Trophoblast cell (in vitro differentiated cells and primary cell): ENCODE measurements at regions not wholly inside any gene's neighbourhood (a gene's known extent, or its start where the extent isn't known, plus 50 kb on each side); places are given as distances from the start of the nearest gene placed in this dataset.

ENCODE experiments used
- DNase-seq, 2 donors: peaks; one replicate each; pipeline ENCODE4 v3.0.0-alpha.2; 2016
- H2AFZ ChIP-seq: 2 replicates; pipeline ENCODE4 v1.6.1; 2013; ENCODE audit warnings: low read length, moderate library complexity, mild to moderate bottlenecking; ENCODE audit not compliant: insufficient read depth, poor library complexity
- H2AK5ac ChIP-seq: 2 replicates; pipeline ENCODE4 v1.6.1; 2013; ENCODE audit warnings: mild to moderate bottlenecking, low read length
- H2BK120ac ChIP-seq: 2 replicates; pipeline ENCODE4 v1.6.1; 2013; ENCODE audit warnings: low read length, mild to moderate bottlenecking, moderate library complexity; ENCODE audit not compliant: insufficient read depth, poor library complexity
- H2BK12ac ChIP-seq: 2 replicates; pipeline ENCODE4 v1.6.1; 2013; ENCODE audit warnings: mild to moderate bottlenecking, low read length, moderate library complexity
- H2BK5ac ChIP-seq: 2 replicates; pipeline ENCODE4 v1.6.1; 2013; ENCODE audit warnings: low read length, low read depth, moderate library complexity, mild to moderate bottlenecking; ENCODE audit not compliant: poor library complexity
- H3K14ac ChIP-seq: 2 replicates; pipeline ENCODE4 v1.6.1; 2013; ENCODE audit warnings: mild to moderate bottlenecking, low read length
- H3K18ac ChIP-seq: 2 replicates; pipeline ENCODE4 v1.6.1; 2013; ENCODE audit warnings: mild to moderate bottlenecking, low read length
- H3K23ac ChIP-seq: 2 replicates; pipeline ENCODE4 v1.6.1; 2013; ENCODE audit warnings: low read length
- H3K27ac ChIP-seq: 2 replicates; pipeline ENCODE4 v1.5.1; 2013; ENCODE audit warnings: low read depth, mild to moderate bottlenecking, inconsistent platforms, low read length, moderate library complexity
- H3K27me3 ChIP-seq: 2 replicates; pipeline ENCODE4 v1.6.1; 2013; ENCODE audit warnings: inconsistent platforms, mild to moderate bottlenecking, low read length, moderate library complexity; ENCODE audit not compliant: insufficient read depth
- H3K36me3 ChIP-seq, 2 experiments: 1 replicate in 1 of 2; 2 replicates in 1 of 2; pipeline ENCODE4 v1.6.1; 2013; ENCODE audit warnings: low read length in 2 of 2, mild to moderate bottlenecking in 2 of 2, moderate library complexity in 1 of 2; ENCODE audit not compliant: insufficient read depth in 2 of 2, control insufficient read depth in 1 of 2
- H3K4ac ChIP-seq: 2 replicates; pipeline ENCODE4 v1.6.1; 2013; ENCODE audit warnings: low read depth, mild to moderate bottlenecking, low read length, moderate library complexity
- H3K4me1 ChIP-seq, 2 experiments: 1 replicate in 1 of 2; 2 replicates in 1 of 2; pipeline ENCODE4 v1.6.1; 2013; ENCODE audit warnings: low read length in 2 of 2, mild to moderate bottlenecking in 2 of 2, moderate library complexity in 1 of 2; ENCODE audit not compliant: insufficient read depth in 2 of 2, control insufficient read depth in 1 of 2
- H3K4me2 ChIP-seq: 2 replicates; pipeline ENCODE4 v1.6.1; 2013; ENCODE audit warnings: inconsistent platforms, mild to moderate bottlenecking, low read length, moderate library complexity
- H3K4me3 ChIP-seq: 2 replicates; pipeline ENCODE4 v1.5.1; 2013; ENCODE audit warnings: mild to moderate bottlenecking, low read depth, low read length, inconsistent platforms
- H3K79me1 ChIP-seq: one replicate; pipeline ENCODE4 v1.6.1; 2013; ENCODE audit warnings: low read length
- H3K79me2 ChIP-seq: 2 replicates; pipeline ENCODE4 v1.6.1; 2013; ENCODE audit warnings: low read length, mild to moderate bottlenecking; ENCODE audit not compliant: control insufficient read depth, insufficient read depth, poor library complexity
- H3K9ac ChIP-seq: 2 replicates; pipeline ENCODE4 v1.6.1; 2013; ENCODE audit warnings: mild to moderate bottlenecking, low read length
- H3K9me3 ChIP-seq: 2 replicates; pipeline ENCODE4 v1.6.1; 2013; ENCODE audit warnings: low read depth, mild to moderate bottlenecking, control low read depth, inconsistent platforms, low read length; ENCODE audit not compliant: insufficient read depth
- H4K12ac ChIP-seq: 2 replicates; pipeline ENCODE4 v1.6.1; 2013; ENCODE audit warnings: low read depth, mild to moderate bottlenecking, low read length, moderate library complexity
- H4K8ac ChIP-seq: 2 replicates; pipeline ENCODE4 v1.6.1; 2013; ENCODE audit warnings: low read depth, mild to moderate bottlenecking, low read length, moderate library complexity
- H4K91ac ChIP-seq: one replicate; pipeline ENCODE4 v1.6.1; 2013; ENCODE audit warnings: low read depth, mild to moderate bottlenecking, low read length, moderate library complexity
- WGBS: extraction: QIAGEN DNeasy Blood & Tissue Kit; methylation state at CpG from one replicate; pipeline ENCODE4 v1.1.7; 2013; ENCODE audit warnings: missing lambda C conversion rate; ENCODE audit not compliant: insufficient read length, insufficient coverage; ENCODE audit errors: extremely low coverage; 5-methylcytosine and 5-hydroxymethylcytosine counted together

DNA sequence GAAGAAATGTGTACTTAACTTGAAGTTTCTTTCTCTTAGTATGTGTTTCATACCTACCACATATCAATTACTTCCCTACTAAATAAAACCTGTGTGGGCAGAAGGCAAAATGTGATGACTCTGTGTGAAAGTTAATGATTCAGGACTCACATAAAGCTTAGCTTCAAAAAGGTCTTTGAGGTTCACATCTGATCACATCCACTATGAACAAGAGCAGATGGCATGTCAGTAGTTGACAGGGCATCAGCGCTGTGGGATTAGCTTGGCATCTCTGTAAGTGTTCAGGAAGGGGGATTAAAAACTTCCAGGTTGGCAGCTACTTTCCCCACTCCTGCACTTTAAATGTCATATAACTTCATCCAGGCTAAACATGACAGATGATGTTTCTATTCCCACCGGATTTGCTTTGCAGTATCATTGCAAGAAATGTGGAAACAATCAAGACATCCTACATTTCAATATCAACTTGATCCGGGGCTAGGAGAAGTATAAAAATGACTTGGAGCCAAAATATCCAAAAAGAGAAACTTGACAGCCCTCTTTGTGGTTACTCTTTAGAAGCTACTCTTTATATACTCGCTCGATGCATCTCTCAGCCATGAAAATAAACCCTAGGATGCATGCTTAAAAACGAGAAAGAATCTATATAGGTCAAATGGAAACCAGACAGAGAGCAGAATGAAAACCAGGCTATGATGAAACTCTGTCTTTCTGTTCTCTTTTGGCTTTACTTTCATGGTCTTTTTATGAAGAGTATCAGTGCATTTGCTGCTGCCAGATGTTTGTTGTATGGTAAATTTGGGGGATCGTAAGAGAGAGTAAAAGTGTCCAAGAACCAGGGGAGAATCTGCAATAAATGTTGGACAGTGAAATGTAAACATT, 273.1 kb upstream of the ALCAM start:
- Histone ChIP-seq H4K91ac (no peak overlapping the region), H2AFZ (no peak overlapping the region), H2BK12ac (no peak overlapping the region), H3K27me3 (no peaks in the 10 kb centered on the region), H3K4ac (no peak overlapping the region), H2AK5ac (no peak overlapping the region), H3K18ac (no peak overlapping the region), H4K12ac (no peak overlapping the region), H3K79me1 (no peaks in the 10 kb centered on the region), H3K36me3 (no peaks in the 10 kb centered on the region), H3K79me2 (no peaks in the 10 kb centered on the region), H3K23ac (no peak overlapping the region), H3K14ac (no peak overlapping the region), H3K4me1 (no peaks in the 10 kb centered on the region), H3K9me3 (no peaks in the 10 kb centered on the region), H2BK120ac (no peak overlapping the region), H3K9ac (no peak overlapping the region), H4K8ac (no peak overlapping the region), H2BK5ac (no peak overlapping the region), H3K4me3 (no peak overlapping the region), H3K4me2 (no peak overlapping the region), H3K27ac (no peak overlapping the region)
- no peak for DNase-seq
- no CpG with 5 or more reads among the region's 7 CpGs for WGBS

DNA sequence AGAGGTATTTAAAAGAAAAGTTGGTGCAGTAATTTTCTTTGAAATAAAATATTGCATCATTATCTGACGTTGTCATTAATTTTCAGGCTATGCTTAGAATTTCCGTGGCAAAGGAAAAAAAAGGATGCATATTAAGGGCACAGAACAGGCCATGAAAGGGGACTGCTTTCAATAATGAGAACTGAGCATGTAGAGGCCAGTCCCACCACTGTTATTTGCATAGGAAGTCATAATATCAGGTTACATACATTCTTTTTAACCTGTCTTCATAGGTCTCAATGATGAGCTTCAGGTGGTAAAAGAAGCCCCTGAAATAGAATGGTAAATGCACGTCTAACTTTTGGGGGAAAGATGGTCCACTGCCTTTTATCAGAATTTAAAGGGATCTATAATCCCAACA, 272.1 kb upstream of the ALCAM start:
- no peak overlapping the region for H3K9ac ChIP-seq
- no peak overlapping the region for H4K91ac ChIP-seq
- no peak for DNase-seq
- H3K23ac ChIP-seq = no peak overlapping the region
- H3K27ac ChIP-seq = no peak overlapping the region
- no peaks in the 10 kb centered on the region for H3K79me2 ChIP-seq
- no peak overlapping the region for H4K12ac ChIP-seq
- no peaks in the 10 kb centered on the region for H3K79me1 ChIP-seq
- no peak overlapping the region for H2BK12ac ChIP-seq
- H2BK120ac ChIP-seq = no peak overlapping the region
- H3K36me3 ChIP-seq = no peaks in the 10 kb centered on the region
- no peak overlapping the region for H2AK5ac ChIP-seq
- H3K4ac ChIP-seq = no peak overlapping the region
- no peaks in the 10 kb centered on the region for H3K27me3 ChIP-seq
- H3K4me3 ChIP-seq = no peak overlapping the region
- H3K9me3 ChIP-seq = no peaks in the 10 kb centered on the region
- H4K8ac ChIP-seq = no peak overlapping the region
- H3K18ac ChIP-seq = no peak overlapping the region
- H2AFZ ChIP-seq = no peak overlapping the region
- H3K4me2 ChIP-seq = no peak overlapping the region
- H3K14ac ChIP-seq = no peak overlapping the region
- no peak overlapping the region for H2BK5ac ChIP-seq
- WGBS = no CpG with 5 or more reads among the region's 3 CpGs
- no peaks in the 10 kb centered on the region for H3K4me1 ChIP-seq

DNA sequence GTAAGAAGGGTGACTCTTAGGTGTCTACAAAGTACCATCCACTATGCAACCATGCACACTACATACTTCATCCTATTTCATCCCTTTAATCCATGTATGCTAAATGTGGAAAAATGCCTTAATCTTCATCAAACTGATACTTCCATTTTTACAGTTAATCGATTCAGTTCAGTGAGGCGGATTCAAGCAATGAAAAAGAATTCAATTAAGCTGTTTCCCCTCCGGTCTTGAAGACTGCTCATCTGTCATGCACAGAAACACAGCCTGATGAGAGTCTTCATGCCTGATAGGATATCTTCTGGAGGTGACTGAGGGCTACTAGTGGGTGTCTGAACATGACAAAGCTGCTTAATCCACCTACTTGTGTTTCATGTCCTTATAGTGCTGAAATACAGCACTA, 270.6 kb upstream of the ALCAM start:
- H3K14ac ChIP-seq = no peak overlapping the region
- no peak overlapping the region for H3K18ac ChIP-seq
- WGBS = no CpG with 5 or more reads among the region's 3 CpGs
- no peak for DNase-seq
- no peak overlapping the region for H3K27ac ChIP-seq
- no peak overlapping the region for H4K91ac ChIP-seq
- H3K23ac ChIP-seq = no peak overlapping the region
- no peak overlapping the region for H2BK12ac ChIP-seq
- H3K79me1 ChIP-seq = no peaks in the 10 kb centered on the region
- no peaks in the 10 kb centered on the region for H3K27me3 ChIP-seq
- H4K12ac ChIP-seq = no peak overlapping the region
- no peak overlapping the region for H3K4me3 ChIP-seq
- H3K36me3 ChIP-seq = no peaks in the 10 kb centered on the region
- no peaks in the 10 kb centered on the region for H3K79me2 ChIP-seq
- H4K8ac ChIP-seq = no peak overlapping the region
- H3K4me1 ChIP-seq = no peaks in the 10 kb centered on the region
- H2AFZ ChIP-seq = no peak overlapping the region
- H2BK120ac ChIP-seq = no peak overlapping the region
- H3K9me3 ChIP-seq = no peaks in the 10 kb centered on the region
- H2AK5ac ChIP-seq = no peak overlapping the region
- no peak overlapping the region for H2BK5ac ChIP-seq
- H3K4me2 ChIP-seq = no peak overlapping the region
- no peak overlapping the region for H3K9ac ChIP-seq
- H3K4ac ChIP-seq = no peak overlapping the region

DNA sequence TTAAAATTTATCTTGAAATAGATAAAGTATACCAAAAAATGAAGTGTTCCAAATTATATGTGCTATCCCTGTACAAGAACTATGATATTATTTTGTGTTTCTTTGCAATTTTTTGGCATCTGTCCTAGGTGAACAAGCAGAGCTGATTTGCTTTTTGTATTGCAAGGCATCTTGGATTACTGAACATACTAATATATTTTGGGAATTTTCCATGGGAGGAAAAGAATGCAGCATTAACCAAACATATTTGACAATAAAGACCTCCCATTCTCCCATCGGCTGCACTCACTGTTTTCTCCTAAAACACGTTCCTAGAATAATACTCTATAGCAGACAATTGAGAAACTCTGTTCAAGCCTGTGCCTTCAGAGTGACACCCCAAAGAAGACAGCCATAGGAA, 265.1 kb upstream of the ALCAM start:
- no peak overlapping the region for H3K4me3 ChIP-seq
- H3K27me3 ChIP-seq = no peaks in the 10 kb centered on the region
- no peak overlapping the region for H4K12ac ChIP-seq
- no peak overlapping the region for H3K14ac ChIP-seq
- no peaks in the 10 kb centered on the region for H3K79me1 ChIP-seq
- no peak overlapping the region for H2AFZ ChIP-seq
- no peaks in the 10 kb centered on the region for H3K79me2 ChIP-seq
- H3K23ac ChIP-seq = no peak overlapping the region
- H2AK5ac ChIP-seq = no peak overlapping the region
- H2BK120ac ChIP-seq = no peak overlapping the region
- H4K8ac ChIP-seq = no peak overlapping the region
- no peaks in the 10 kb centered on the region for H3K9me3 ChIP-seq
- H3K4me2 ChIP-seq = no peak overlapping the region
- no peak overlapping the region for H2BK12ac ChIP-seq
- no peaks in the 10 kb centered on the region for H3K4me1 ChIP-seq
- no peak overlapping the region for H2BK5ac ChIP-seq
- H3K27ac ChIP-seq = no peak overlapping the region
- H4K91ac ChIP-seq = no peak overlapping the region
- DNase-seq = no peak
- H3K9ac ChIP-seq = no peak overlapping the region
- WGBS = no CpG with 5 or more reads among the region's 2 CpGs
- H3K18ac ChIP-seq = no peak overlapping the region
- H3K4ac ChIP-seq = no peak overlapping the region
- no peaks in the 10 kb centered on the region for H3K36me3 ChIP-seq
